Panc1 (cell line): ENCODE measurements at regions not wholly inside any gene's neighbourhood (a gene's known extent, or its start where the extent isn't known, plus 50 kb on each side); places are given as distances from the start of the nearest gene placed in this dataset.
"Not testable (repeated sequence)": the region's sequence is repeated elsewhere in the genome, so short reads cannot be mapped to it uniquely, and the experiment has no call there.

Experiments
- ATAC-seq: fragments of 200-7000 bp; cut with Tn5 transposase; 2 replicates; pipeline ENCODE4 v1.9.1; 2020; ENCODE audit warnings: mild to moderate bottlenecking, moderate library complexity
- BruUV-seq: library from RNA; stranded (reverse); fragments of 400-500 nt; replicated peaks from 2 replicates; lab custom pipeline; 2021; lab: Mats Ljungman, UMichigan
- CTCF ChIA-PET: fragments of 300-600 bp; sonication (Branson Sonifier 250); formaldehyde crosslinking; loops from one replicate; lab custom pipeline; 2022; ENCODE audit warnings: antibody characterized with exemption; lab: Charles Lee
- POLR2A ChIA-PET: fragments of 300-600 bp; sonication (Branson Sonifier 250); formaldehyde crosslinking; loops from one replicate; lab custom pipeline; 2022; ENCODE audit warnings: antibody characterized with exemption; lab: Charles Lee
- DNase-seq: peaks from one replicate; pipeline ENCODE4 v3.0.0-alpha.2; 2010; ENCODE audit warnings: low read depth, low spot score
- H3K27ac ChIP-seq: 2 replicates; pipeline ENCODE4 v1.5.1; 2011; ENCODE audit warnings: mild to moderate bottlenecking, low read length, inconsistent platforms
- H3K27me3 ChIP-seq: fragments of 200-500 bp; sonication (Bioruptor generic); 2 replicates; pipeline ENCODE4 v1.6.0; 2014; ENCODE audit warnings: low read length, inconsistent platforms; ENCODE audit not compliant: control insufficient read depth, insufficient read depth
- H3K36me3 ChIP-seq: fragments of 200-500 bp; sonication (Bioruptor generic); 2 replicates; pipeline ENCODE4 v1.5.1; 2014; ENCODE audit warnings: inconsistent platforms, mild to moderate bottlenecking, low read length, moderate library complexity; ENCODE audit not compliant: control insufficient read depth, insufficient read depth
- H3K4me1 ChIP-seq: 2 replicates; pipeline ENCODE4 v1.5.1; 2011; ENCODE audit warnings: inconsistent platforms, mild to moderate bottlenecking, low read length, moderate library complexity; ENCODE audit not compliant: control insufficient read depth, insufficient read depth
- H3K4me3 ChIP-seq, 2 experiments: 2 replicates each; pipeline ENCODE4 v1.5.1; 2011 to 2012; ENCODE audit warnings: low read depth in 2 of 2, low read length in 2 of 2, mild to moderate bottlenecking in 2 of 2, inconsistent platforms in 1 of 2, moderate library complexity in 1 of 2
- H3K9me3 ChIP-seq: fragments of 200-500 bp; sonication (Bioruptor generic); 2 replicates; pipeline ENCODE4 v1.5.1; 2014; ENCODE audit warnings: low read depth, mild to moderate bottlenecking, inconsistent platforms, low read length, moderate library complexity; ENCODE audit not compliant: control insufficient read depth, insufficient read depth
- POLR2AphosphoS5 ChIP-seq: IDR thresholded peaks from 2 replicates; pipeline ENCODE4 v1.6.1; 2012; ENCODE audit warnings: mild to moderate bottlenecking, low read depth, low read length, moderate library complexity
- SIN3A ChIP-seq: IDR thresholded peaks from 2 replicates; pipeline ENCODE4 v1.6.1; 2012; ENCODE audit warnings: low read depth, mild to moderate bottlenecking, low read length, moderate library complexity, borderline replicate concordance; ENCODE audit not compliant: insufficient read depth
- TCF7L2 ChIP-seq: IDR thresholded peaks from 2 replicates; pipeline ENCODE4 v1.6.1; 2011; ENCODE audit warnings: mild to moderate bottlenecking, low read depth, low read length, inconsistent platforms
- in situ Hi-C: cut with HindIII; loops from 2 replicates; pipeline ENCODE4 v1.10.0; 2016; ENCODE audit warnings: low sequenced_read_pairs, low pct_unique_long_range_greater_than_20kb
- intact Hi-C: fragments of 100-400 bp; cut with micrococcal nuclease; formaldehyde crosslinking; loops from one replicate; pipeline ENCODE4 v1.10.0; 2022; ENCODE audit not compliant: unreplicated experiment
- TF ChIP-seq, protein P1 (sequence below): fragments of 450-650 bp; IDR thresholded peaks from 2 replicates; pipeline ENCODE4 v1.5.1; 2017; ENCODE audit warnings: mild to moderate bottlenecking
- TF ChIP-seq, protein P2 (sequence below), 2 experiments: IDR thresholded peaks; 2 replicates each; pipeline ENCODE4 v1.6.1; 2011 to 2012; ENCODE audit warnings: low read depth in 2 of 2, control low read depth in 1 of 2, low read length in 1 of 2, mild to moderate bottlenecking in 1 of 2, moderate library complexity in 1 of 2; ENCODE audit not compliant: insufficient read depth in 1 of 2

DNA sequence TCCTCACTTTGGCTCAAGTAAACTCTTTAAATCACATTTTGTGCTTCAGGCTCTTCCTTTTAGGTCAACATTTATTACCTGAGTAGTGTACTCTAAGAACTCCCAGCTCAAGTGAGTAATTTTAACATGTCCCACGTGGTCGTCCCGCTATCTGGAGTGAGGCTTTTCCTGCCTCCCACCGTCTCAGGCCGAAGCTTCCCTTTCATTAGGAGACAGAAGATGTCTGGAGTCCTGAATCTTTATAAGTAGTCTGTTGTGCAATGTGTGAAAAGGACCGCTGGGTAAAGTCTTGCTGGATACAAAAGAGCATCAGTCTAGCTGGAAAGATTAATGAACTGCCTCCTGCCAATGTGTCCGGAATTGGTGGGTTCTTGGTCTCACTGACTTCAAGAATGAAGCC, 117.7 kb upstream of the NEIL3 start:
- Histone ChIP-seq H3K9me3 (no peaks in the 10 kb centered on the region), H3K4me3 (no peak overlapping the region), H3K27me3 (no peaks in the 10 kb centered on the region), H3K27ac (no peak overlapping the region), H3K4me1 (no peaks in the 10 kb centered on the region), H3K36me3 (no peaks in the 10 kb centered on the region)
- DNase-seq, result no peak
- intact Hi-C loops, result no loop called here
- TF ChIP-seq, protein P1, sequence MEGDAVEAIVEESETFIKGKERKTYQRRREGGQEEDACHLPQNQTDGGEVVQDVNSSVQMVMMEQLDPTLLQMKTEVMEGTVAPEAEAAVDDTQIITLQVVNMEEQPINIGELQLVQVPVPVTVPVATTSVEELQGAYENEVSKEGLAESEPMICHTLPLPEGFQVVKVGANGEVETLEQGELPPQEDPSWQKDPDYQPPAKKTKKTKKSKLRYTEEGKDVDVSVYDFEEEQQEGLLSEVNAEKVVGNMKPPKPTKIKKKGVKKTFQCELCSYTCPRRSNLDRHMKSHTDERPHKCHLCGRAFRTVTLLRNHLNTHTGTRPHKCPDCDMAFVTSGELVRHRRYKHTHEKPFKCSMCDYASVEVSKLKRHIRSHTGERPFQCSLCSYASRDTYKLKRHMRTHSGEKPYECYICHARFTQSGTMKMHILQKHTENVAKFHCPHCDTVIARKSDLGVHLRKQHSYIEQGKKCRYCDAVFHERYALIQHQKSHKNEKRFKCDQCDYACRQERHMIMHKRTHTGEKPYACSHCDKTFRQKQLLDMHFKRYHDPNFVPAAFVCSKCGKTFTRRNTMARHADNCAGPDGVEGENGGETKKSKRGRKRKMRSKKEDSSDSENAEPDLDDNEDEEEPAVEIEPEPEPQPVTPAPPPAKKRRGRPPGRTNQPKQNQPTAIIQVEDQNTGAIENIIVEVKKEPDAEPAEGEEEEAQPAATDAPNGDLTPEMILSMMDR, result no peak
- TF ChIP-seq, protein P2, sequence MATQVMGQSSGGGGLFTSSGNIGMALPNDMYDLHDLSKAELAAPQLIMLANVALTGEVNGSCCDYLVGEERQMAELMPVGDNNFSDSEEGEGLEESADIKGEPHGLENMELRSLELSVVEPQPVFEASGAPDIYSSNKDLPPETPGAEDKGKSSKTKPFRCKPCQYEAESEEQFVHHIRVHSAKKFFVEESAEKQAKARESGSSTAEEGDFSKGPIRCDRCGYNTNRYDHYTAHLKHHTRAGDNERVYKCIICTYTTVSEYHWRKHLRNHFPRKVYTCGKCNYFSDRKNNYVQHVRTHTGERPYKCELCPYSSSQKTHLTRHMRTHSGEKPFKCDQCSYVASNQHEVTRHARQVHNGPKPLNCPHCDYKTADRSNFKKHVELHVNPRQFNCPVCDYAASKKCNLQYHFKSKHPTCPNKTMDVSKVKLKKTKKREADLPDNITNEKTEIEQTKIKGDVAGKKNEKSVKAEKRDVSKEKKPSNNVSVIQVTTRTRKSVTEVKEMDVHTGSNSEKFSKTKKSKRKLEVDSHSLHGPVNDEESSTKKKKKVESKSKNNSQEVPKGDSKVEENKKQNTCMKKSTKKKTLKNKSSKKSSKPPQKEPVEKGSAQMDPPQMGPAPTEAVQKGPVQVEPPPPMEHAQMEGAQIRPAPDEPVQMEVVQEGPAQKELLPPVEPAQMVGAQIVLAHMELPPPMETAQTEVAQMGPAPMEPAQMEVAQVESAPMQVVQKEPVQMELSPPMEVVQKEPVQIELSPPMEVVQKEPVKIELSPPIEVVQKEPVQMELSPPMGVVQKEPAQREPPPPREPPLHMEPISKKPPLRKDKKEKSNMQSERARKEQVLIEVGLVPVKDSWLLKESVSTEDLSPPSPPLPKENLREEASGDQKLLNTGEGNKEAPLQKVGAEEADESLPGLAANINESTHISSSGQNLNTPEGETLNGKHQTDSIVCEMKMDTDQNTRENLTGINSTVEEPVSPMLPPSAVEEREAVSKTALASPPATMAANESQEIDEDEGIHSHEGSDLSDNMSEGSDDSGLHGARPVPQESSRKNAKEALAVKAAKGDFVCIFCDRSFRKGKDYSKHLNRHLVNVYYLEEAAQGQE (IDR thresholded peaks at IDR 0.05; ENCODE audit: insufficient read depth in 1 of 2, low read depth in 2 of 2, low read length in 1 of 2), result no peak
- no peak for TF ChIP-seq TCF7L2
- TF ChIP-seq POLR2AphosphoS5, result no peak
- no peak for TF ChIP-seq SIN3A
- POLR2A ChIA-PET, result interaction anchor here (0.5 kb wide), 1 partner anchor 485 kb away, joined by 13 read pairs; no protein-coding TSS in a partner anchor
- in situ Hi-C loops, result no loop called here
- no TSS peak for BruUV-seq
- ATAC-seq, result no peak
- CTCF ChIA-PET, result no interaction called here

DNA sequence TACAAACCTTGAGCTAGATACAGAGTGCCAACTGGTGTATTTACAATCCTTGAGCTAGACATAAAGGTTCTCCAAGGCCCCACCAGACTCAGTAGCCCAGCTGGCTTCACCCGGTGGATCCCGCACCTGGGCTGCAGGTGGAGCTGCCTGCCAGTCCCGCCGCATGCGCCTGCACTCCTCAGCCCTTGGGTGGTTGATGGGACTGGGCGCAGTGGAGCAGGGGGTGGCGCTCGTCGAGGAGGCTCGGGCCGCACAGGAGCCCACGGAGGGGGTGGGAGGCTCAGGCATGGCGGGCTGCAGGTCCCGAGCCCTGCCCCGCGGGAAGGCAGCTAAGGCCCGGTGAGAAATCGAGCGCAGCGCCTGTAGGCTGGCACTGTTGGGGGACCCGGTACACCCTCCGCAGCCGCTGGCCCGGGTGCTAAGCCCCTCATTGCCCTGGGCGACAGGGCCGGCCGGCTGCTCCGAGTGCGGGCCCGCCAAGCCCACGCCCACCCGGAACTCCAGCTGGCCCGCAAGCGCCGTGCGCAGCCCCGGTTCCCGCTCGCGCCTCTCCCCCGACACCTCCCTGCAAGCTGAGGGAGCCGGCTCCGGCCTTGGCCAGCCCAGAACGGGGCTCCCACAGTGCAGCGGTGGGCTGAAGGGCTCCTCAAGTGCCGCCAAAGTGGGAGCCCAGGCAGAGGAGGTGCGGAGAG, 116.5 kb upstream of the NEIL3 start:
- CTCF ChIA-PET, H3K27me3 ChIP-seq, DNase-seq, H3K27ac ChIP-seq, POLR2A ChIA-PET, BruUV-seq, in situ Hi-C loops, H3K4me1 ChIP-seq, H3K4me3 ChIP-seq, intact Hi-C loops, H3K36me3 ChIP-seq, ATAC-seq, H3K9me3 ChIP-seq: not testable (repeated sequence)

DNA sequence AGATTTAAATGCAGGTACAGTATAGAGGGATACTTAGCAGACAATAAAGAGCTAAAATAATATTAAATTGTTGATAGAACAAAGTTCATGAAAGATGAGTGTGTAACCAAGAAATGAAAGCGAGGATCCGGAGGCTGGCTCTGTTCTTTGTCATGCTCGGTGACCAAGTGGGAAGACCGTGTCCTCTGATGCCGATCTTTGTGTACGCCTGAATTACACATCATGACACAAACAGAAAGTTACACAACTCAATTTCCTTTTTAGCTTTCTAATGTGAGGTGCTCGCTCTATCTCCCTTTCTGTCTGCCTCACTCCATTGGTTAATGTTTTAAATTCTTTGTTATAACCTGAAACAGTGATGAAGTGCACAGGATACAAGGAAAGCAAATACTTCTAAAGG, 114.8 kb upstream of the NEIL3 start:
- POLR2A ChIA-PET, result no interaction called here
- H3K4me3 ChIP-seq, result no peak overlapping the region

More for the DNA sequence above, 114.8 kb upstream of the NEIL3 start:
- in situ Hi-C loops (no loop called here), intact Hi-C loops (no loop called here)
- H3K27ac ChIP-seq, result no peak overlapping the region
- no peaks in the 10 kb centered on the region for H3K4me1 ChIP-seq
- BruUV-seq, result no TSS peak
- CTCF ChIA-PET, result no interaction called here
- H3K9me3 ChIP-seq, result no peaks in the 10 kb centered on the region
- H3K36me3 ChIP-seq, result no peaks in the 10 kb centered on the region
- H3K27me3 ChIP-seq, result no peaks in the 10 kb centered on the region
- ATAC-seq (no peak), DNase-seq (no peak)
- TF ChIP-seq, protein P2 (IDR thresholded peaks at IDR 0.05; ENCODE audit: insufficient read depth in 1 of 2, low read depth in 2 of 2, low read length in 1 of 2), result no peak
- no peak for TF ChIP-seq SIN3A
- TF ChIP-seq, protein P1, result no peak
- TF ChIP-seq TCF7L2, result no peak
- TF ChIP-seq POLR2AphosphoS5, result no peak
